ENCODE measurements at regions not wholly inside any gene's neighbourhood (a gene's known extent, or its start where the extent isn't known, plus 50 kb on each side); places are given as distances from the start of the nearest gene placed in this dataset.

- no peak for DNase-seq (ENCODE audit: low read depth)
These were observed 80.0 kb upstream of the TMEM106B start for GRCh38 chr7:12131122-12131521.

- DNase-seq (ENCODE audit: low read depth): no peak
These were observed 77.2 kb upstream of the TMEM106B start for GRCh38 chr7:12133865-12134264.

- no peak for DNase-seq (ENCODE audit: low read depth)
These were observed 74.6 kb upstream of the TMEM106B start for GRCh38 chr7:12136523-12136922.

DNA sequence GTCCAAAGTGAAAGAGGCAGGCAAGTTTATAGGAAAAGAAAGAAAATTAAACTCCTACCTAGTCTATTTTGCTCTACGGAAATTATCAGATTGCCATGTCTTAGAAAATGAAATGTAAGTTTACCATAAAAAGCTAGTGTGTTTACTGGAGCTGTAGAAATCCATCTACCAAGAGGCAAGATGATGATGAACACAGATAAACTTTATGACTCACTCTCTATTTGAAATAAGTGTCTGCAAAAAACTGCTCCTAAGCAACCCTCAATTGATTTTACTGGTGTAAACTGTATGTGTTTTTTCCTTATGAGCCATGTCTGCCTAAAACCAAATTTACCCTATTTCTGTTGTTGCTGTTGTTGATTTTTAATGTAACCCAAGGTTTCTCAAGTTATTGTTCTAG, 73.8 kb upstream of the TMEM106B start:
- no peak for DNase-seq (ENCODE audit: low read depth)

DNA sequence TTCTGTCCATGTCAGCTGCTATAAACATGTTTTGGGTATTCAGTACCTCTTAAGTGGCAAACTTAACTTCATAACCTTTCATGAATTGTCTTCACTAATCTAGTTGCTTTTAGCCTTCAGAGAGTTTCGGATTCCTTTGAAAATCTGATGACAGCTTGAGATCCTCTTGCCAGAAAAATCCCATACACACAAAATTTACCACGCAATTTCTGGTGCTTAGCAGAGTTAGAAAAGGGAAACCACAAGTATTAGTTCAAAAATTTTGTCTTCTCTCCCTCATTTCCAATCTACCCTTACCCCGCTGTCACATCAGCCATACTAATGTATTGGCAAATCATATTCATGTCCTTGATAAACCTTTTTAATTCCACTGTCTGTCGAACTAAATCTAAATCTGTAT, 72.7 kb upstream of the TMEM106B start:
- no peak for DNase-seq (ENCODE audit: low read depth)

DNA sequence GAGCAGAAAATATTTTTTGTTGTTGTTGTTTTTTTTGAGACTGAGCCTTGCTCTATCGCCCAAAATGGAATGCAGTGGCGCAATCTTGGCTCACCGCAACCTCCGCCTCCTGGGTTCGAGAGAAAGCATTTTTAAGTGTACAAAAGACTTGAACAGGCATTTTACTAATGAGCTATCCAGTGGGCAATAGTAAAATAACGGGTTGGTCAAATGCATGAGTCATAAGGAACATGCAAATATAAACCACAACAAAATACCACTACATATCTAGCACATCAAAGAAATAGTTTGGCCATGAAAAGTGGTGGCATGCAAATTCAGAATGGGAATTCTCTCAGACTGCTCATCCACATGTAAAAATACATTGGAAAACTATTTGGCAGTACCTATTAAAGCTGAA, 71.7 kb upstream of the TMEM106B start:
- DNase-seq (ENCODE audit: low read depth): peak; percentile 37

GRCh38 chr7:12146813-12147212, 64.3 kb upstream of the TMEM106B start:
- DNase-seq (ENCODE audit: low read depth): no peak

DNA sequence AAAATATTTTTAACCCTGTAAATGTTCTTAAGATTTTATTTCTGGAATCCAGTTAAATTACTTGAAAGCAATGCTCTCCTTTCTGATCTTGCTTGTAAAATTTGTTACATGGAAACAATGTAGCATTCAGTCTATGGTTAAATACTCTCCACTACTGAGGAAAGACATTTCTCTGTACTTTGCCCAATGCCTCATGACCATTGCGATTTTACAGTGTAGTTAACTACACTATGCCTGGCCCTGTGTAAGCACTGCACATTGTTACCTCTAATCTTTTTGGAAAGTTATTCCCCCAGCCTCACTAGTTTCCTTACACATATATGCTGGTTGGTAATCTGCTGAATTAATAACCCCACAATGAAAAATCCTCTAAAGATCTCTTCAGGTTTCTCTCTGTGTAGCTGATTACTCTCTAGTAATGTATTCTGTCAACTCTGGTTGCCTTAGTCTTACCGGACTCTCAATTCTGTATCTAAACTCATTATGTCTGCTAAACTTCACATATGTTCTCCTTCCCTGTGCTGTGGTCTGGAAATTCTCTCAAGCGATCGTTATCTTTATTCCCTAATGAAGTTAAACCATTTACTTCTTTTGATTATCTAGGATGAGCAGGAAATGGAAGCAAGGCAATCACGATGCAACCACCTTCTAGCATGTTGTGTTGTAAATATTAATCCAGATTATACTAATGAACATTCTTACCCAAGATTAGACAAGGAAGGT, 58.7 kb upstream of the TMEM106B start:
- no peak for DNase-seq (ENCODE audit: low read depth)

GRCh38 chr7:12154119-12154518, 57.0 kb upstream of the TMEM106B start:
- no peak for DNase-seq (ENCODE audit: low read depth)

DNA sequence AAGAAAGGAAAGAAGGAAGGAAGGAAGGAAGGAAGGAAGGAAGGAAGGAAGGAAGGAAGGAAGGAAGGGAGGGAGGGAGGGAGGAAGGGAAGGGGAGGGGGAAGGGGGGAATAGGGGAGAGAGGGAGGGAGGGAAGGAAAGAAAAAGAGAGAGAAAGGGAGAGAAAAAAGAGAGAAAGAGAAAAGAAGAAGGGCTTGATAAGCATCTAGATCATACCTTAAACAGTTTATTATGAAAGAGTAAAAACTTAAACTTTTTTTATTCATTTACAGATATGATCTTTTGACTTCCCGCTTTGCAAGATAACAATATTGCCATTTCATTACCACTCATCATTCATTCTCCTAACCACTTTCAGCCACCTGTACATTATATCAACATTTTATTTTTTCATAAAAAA, 53.6 kb upstream of the TMEM106B start:
- no peak for DNase-seq (ENCODE audit: low read depth)

DNA sequence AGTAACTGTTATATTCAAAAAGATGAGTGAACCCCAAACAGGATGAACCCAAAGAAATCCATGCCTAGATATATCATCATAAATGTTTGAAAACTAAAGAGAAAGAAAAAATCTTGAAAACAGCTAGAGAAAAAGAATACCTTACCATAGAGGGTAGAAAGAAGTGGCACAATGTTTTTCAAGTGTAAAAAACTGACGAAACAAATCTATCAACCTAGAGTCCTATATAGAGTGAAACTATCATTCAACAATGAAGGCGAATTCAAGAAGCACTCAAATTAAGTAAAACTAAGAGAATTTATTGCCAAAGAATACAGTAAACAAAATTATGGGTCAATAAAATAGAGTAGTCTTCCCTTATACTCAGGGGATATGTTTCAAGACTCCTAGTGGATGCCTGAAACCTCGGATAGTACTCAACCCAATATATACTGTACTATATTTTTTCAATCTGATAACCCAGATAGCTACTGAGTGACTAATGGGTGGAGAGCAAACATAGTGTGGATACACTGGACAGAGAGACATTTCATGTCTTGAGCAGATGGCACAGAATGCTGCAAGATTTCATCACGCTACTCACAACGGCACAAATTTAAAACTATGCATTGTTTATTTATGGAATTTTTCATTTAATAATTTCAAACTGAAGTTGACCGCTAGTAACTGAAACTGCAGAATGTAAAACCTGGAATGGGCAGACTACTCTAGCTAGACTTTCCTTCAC, 52.6 kb upstream of the TMEM106B start:
- peak; percentile 77 for DNase-seq (ENCODE audit: low read depth)

GRCh38 chr7:12161146-12161545, 49.9 kb upstream of the TMEM106B start:
- no peak for DNase-seq (ENCODE audit: low read depth)
